A673 (cell line): ENCODE measurements at regions not wholly inside any gene's neighbourhood (a gene's known extent, or its start where the extent isn't known, plus 50 kb on each side); places are given as distances from the start of the nearest gene placed in this dataset.

Source experiments
- CTCF ChIP-seq: fragments of 300-800, 200-600 bp; sonication (generic); conservative IDR thresholded peaks from 2 replicates; pipeline ENCODE4 v1.5.1; 2017; ENCODE audit warnings: low read depth, mild to moderate bottlenecking, antibody characterized with exemption, low read length, moderate library complexity, mixed read lengths
- EZH2 ChIP-seq: fragments of 200-600 bp; sonication (generic); IDR thresholded peaks from 2 replicates; pipeline ENCODE4 v1.6.1; 2017; ENCODE audit warnings: borderline replicate concordance, low read depth, mild to moderate bottlenecking, mixed read lengths, antibody characterized with exemption, low read length; ENCODE audit not compliant: poor library complexity, severe bottlenecking

GRCh38 chr2:121999264-121999663, 243.8 kb downstream of the TSN start:
- TF ChIP-seq CTCF (no peak), EZH2 (no peak)
